Gastrocnemius medialis (tissue), 4 donors: ENCODE measurements at regions not wholly inside any gene's neighbourhood (a gene's known extent, or its start where the extent isn't known, plus 50 kb on each side); places are given as distances from the start of the nearest gene placed in this dataset.

Experiments
- ATAC-seq, 2 donors: fragments of 150-250 bp; one replicate each; pipeline ENCODE4 v1.9.1; 2016
- DNase-seq, 2 donors: peaks; one replicate each; pipeline ENCODE4 v3.0.0-alpha.2; 2019
- H3K27ac ChIP-seq, 4 donors: fragments of 200-600 bp; sonication (generic); 1 replicate in 1 of 4; 2 replicates in 3 of 4; pipeline ENCODE4 v1.5.1; 2016 to 2018; ENCODE audit warnings: mild to moderate bottlenecking in 2 of 4, moderate library complexity in 1 of 4
- H3K27me3 ChIP-seq, 3 donors: fragments of 200-600 bp; sonication (generic) in 2 of 3; 1 replicate in 1 of 3; 2 replicates in 2 of 3; pipeline versions ENCODE4 v1.5.1 to v1.6.0; 2016 to 2019; ENCODE audit warnings: mild to moderate bottlenecking in 1 of 3, moderate library complexity in 1 of 3
- H3K36me3 ChIP-seq, 2 donors: fragments of 200-600 bp; sonication (generic) in 1 of 2; one replicate each; pipeline ENCODE4 v1.5.1; 2017 to 2018
- H3K4me1 ChIP-seq, 2 donors: fragments of 200-600 bp; sonication (generic) in 1 of 2; one replicate each; pipeline ENCODE4 v1.5.1; 2016 to 2017; ENCODE audit warnings: mild to moderate bottlenecking in 2 of 2
- H3K4me3 ChIP-seq, 4 donors: fragments of 200-600 bp; sonication (generic) in 3 of 4; 1 replicate in 1 of 4; 2 replicates in 3 of 4; pipeline ENCODE4 v1.5.1; 2016 to 2019; ENCODE audit warnings: mild to moderate bottlenecking in 2 of 4
- H3K9me3 ChIP-seq, 3 donors: fragments of 200-600 bp; sonication (generic) in 2 of 3; 1 replicate in 1 of 3; 2 replicates in 2 of 3; pipeline ENCODE4 v1.5.1; 2016 to 2019
- POLR2A ChIP-seq, 2 donors: fragments of 450-650 bp; IDR thresholded peaks; one replicate each; pipeline ENCODE4 v1.6.1; 2017; ENCODE audit warnings: antibody characterized with exemption in 2 of 2, mild to moderate bottlenecking in 2 of 2, moderate library complexity in 2 of 2
- in situ Hi-C, 4 donors: fragments of 200-750 bp; cut with MboI; loops; one replicate each; pipeline versions ENCODE4 v1.15.0 to v1.8.0; 2017; ENCODE audit warnings: low sequenced_read_pairs in 4 of 4
- intact Hi-C: fragments of 100-400 bp; cut with DNase I; formaldehyde crosslinking; loops from one replicate; pipeline ENCODE4 v1.15.1; 2023; ENCODE audit warnings: low total_unique reads
- TF ChIP-seq, protein P1 (sequence below), 5 experiments: fragments of 450-650 bp in 3 of 5; fragments of 200-600 bp in 2 of 5; sonication (generic) in 2 of 5; IDR thresholded peaks in 4 of 5; conservative IDR thresholded peaks in 1 of 5; 1 replicate in 4 of 5; 2 replicates in 1 of 5; pipeline ENCODE4 v1.5.1; 2016 to 2019; ENCODE audit warnings: antibody characterized with exemption in 5 of 5, mild to moderate bottlenecking in 3 of 5, moderate library complexity in 3 of 5

DNA sequence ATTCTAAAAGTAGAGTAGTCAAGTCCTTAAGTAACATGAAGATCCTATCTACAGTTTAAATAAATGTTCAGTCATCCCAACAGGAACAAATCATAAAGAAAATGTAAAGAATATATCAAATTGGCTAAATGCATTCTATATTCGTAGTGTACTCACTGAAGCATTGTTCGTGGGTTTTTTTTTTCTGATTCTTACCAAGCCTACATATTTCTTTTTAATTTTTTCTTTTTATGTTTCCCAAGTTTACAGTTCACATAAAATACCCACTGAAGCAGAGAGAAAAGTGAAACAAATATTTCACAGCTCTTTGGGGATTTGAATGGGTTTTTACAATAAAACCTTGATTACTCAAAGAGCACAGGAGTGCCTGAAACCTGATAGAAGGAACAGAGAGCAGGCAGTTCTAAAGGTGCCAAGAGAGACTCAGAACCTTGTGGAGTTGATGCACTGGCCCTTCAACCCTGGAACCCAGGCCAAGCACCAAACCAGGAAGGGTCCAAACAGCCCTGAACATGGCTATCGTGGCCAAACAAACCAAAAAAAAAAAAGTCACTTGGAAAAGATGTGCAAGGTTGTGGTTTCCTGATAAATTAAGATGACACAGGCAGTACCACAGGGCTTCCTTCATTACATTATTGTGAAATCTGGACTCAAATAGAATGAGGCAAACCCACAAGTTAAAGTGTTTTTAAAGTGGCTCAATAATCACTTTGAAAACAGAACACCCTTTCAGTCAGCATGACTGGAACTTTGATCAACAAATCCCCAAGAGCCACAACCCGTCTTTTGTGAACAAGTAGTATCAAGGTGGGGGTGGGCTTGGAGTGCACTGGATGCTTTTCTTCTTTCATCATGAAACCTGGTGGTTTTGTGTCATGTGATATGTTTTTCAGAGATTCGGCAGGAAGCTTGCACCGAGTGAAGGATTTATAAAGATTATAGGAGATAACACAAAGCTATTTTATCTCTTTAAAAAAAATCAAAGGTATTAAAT, 245.0 kb upstream of the FN1 start:
- no peaks in the 10 kb centered on the region for H3K36me3 ChIP-seq
- H3K27ac ChIP-seq = no peak overlapping the region
- no peak for TF ChIP-seq POLR2A (IDR thresholded peaks at IDR 0.05)
- TF ChIP-seq, protein P1, sequence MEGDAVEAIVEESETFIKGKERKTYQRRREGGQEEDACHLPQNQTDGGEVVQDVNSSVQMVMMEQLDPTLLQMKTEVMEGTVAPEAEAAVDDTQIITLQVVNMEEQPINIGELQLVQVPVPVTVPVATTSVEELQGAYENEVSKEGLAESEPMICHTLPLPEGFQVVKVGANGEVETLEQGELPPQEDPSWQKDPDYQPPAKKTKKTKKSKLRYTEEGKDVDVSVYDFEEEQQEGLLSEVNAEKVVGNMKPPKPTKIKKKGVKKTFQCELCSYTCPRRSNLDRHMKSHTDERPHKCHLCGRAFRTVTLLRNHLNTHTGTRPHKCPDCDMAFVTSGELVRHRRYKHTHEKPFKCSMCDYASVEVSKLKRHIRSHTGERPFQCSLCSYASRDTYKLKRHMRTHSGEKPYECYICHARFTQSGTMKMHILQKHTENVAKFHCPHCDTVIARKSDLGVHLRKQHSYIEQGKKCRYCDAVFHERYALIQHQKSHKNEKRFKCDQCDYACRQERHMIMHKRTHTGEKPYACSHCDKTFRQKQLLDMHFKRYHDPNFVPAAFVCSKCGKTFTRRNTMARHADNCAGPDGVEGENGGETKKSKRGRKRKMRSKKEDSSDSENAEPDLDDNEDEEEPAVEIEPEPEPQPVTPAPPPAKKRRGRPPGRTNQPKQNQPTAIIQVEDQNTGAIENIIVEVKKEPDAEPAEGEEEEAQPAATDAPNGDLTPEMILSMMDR (IDR thresholded peaks at IDR 0.05 in 4 of 5, conservative IDR thresholded peaks at IDR 0.05 in 1 of 5) = no peak
- intact Hi-C loops (no loop called here), in situ Hi-C loops (no loop called here)
- no peaks in the 10 kb centered on the region for H3K4me1 ChIP-seq
- no peak for DNase-seq
- H3K9me3 ChIP-seq = no peaks in the 10 kb centered on the region
- ATAC-seq = peak; percentile 39 to 63
- H3K4me3 ChIP-seq = no peak overlapping the region
- no peaks in the 10 kb centered on the region for H3K27me3 ChIP-seq

DNA sequence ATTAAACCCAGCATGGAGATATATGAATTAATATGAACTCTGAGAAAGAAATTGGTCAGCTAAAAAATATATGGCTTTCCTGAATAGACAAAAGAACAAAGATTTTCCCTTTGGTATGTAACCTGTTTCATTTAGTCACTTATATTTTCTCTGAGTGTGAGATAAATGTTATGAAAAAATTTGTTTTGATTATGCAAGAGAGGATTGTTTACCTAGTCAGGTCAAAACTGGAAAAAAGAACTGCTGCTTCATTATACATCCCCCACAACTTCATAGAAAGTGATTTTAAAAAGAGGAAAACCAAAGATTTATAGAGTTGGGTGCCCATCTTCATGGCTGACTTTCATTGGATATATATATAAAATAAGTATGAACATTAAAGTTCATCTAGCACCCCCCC, 242.2 kb upstream of the FN1 start:
- Histone ChIP-seq H3K9me3 (no peaks in the 10 kb centered on the region), H3K36me3 (no peaks in the 10 kb centered on the region), H3K4me1 (no peaks in the 10 kb centered on the region), H3K27ac (no peak overlapping the region), H3K4me3 (no peak overlapping the region), H3K27me3 (no peaks in the 10 kb centered on the region)
- ATAC-seq = no peak
- no peak for DNase-seq
- intact Hi-C loops = no loop called here
- TF ChIP-seq POLR2A (IDR thresholded peaks at IDR 0.05) = no peak
- TF ChIP-seq, protein P1 (IDR thresholded peaks at IDR 0.05 in 4 of 5, conservative IDR thresholded peaks at IDR 0.05 in 1 of 5) = no peak
- in situ Hi-C loops = no loop called here

DNA sequence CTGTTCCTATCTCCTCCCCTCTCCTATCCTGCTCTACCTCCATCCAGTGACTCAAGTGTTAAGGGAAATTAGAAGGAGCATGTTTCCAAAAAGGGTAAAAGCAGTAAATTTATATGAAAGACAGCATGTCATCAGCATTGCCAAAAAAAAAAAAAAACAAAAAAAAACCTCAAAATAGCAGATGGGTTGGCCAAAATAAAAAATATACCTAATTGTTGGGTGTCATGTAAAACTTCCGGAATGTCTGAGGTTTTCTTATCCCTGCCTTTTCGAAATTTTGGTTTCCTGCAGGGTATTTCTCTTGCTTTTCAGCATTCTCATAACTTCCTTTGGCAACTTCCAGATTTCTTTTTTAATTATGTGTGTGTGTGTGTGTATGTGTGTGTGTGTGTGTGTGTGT, 241.6 kb upstream of the FN1 start:
- no peak for DNase-seq
- intact Hi-C loops = no loop called here
- no peak for TF ChIP-seq POLR2A (IDR thresholded peaks at IDR 0.05)
- TF ChIP-seq, protein P1 (IDR thresholded peaks at IDR 0.05 in 4 of 5, conservative IDR thresholded peaks at IDR 0.05 in 1 of 5) = no peak

DNA sequence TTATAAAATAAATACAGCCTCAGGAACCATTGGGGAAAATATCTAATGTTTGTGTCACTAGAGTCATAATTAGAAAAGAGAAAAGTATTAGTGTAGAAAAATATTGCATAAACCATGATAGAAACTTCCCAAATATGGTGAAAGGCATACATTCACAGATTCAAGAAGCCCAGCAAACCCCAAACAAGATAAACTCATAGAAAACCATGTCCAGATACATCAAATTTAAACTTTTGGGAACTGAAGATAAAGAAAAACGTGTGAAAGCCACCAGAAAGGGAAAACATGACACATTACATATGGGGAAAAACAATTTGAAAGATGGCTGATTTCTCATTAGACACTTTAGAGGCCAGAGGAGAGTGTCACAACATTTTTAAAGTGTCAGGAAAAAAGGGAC, 236.5 kb upstream of the FN1 start:
- no peaks in the 10 kb centered on the region for H3K27me3 ChIP-seq
- DNase-seq (no peak), ATAC-seq (no peak)
- no peaks in the 10 kb centered on the region for H3K4me1 ChIP-seq
- H3K9me3 ChIP-seq = no peaks in the 10 kb centered on the region
- H3K4me3 ChIP-seq = no peak overlapping the region
- no peak for TF ChIP-seq POLR2A (IDR thresholded peaks at IDR 0.05)
- TF ChIP-seq, protein P1 (IDR thresholded peaks at IDR 0.05 in 4 of 5, conservative IDR thresholded peaks at IDR 0.05 in 1 of 5) = no peak
- intact Hi-C loops = no loop called here
- H3K36me3 ChIP-seq = no peaks in the 10 kb centered on the region
- no peak overlapping the region for H3K27ac ChIP-seq
- in situ Hi-C loops = no loop called here

More for the DNA sequence above, 241.6 kb upstream of the FN1 start:
- no peak overlapping the region for H3K27ac ChIP-seq
- no peaks in the 10 kb centered on the region for H3K36me3 ChIP-seq
- H3K9me3 ChIP-seq = no peaks in the 10 kb centered on the region
- ATAC-seq = no peak
- H3K4me3 ChIP-seq = no peak overlapping the region
- no peaks in the 10 kb centered on the region for H3K4me1 ChIP-seq
- in situ Hi-C loops = no loop called here
- no peaks in the 10 kb centered on the region for H3K27me3 ChIP-seq
